GM11168 (cell line): ENCODE measurements at regions not wholly inside any gene's neighbourhood (a gene's known extent, or its start where the extent isn't known, plus 50 kb on each side); places are given as distances from the start of the nearest gene placed in this dataset.

ENCODE experiments used
- in situ Hi-C: fragments of 300-500 bp; cut with MboI; formaldehyde crosslinking; loops from one replicate; pipeline ENCODE4 v1.12.0; 2022; ENCODE audit warnings: low sequenced_read_pairs; ENCODE audit not compliant: unreplicated experiment

GRCh38 chr7:49333180-49333881 is 409.0 kb downstream of the CDC14C start:
- in situ Hi-C loops, result no loop called here

- in situ Hi-C loops, result no loop called here
Measured at GRCh38 chr7:49341849-49342248, 417.5 kb downstream of the CDC14C start.

- in situ Hi-C loops, result no loop called here
Measured at GRCh38 chr7:49344556-49344955, 420.2 kb downstream of the CDC14C start.

GRCh38 chr7:49346195-49346899 is 422.0 kb downstream of the CDC14C start:
- in situ Hi-C loops, result no loop called here

GRCh38 chr7:49367072-49367471 is 406.4 kb upstream of the VWC2 start:
- in situ Hi-C loops, result no loop called here

- in situ Hi-C loops, result no loop called here
Measured at GRCh38 chr7:49371771-49372170, 401.7 kb upstream of the VWC2 start.

GRCh38 chr7:49376817-49377375 is 396.5 kb upstream of the VWC2 start:
- in situ Hi-C loops, result no loop called here

- in situ Hi-C loops, result no loop called here
Measured at GRCh38 chr7:49386792-49387191, 386.6 kb upstream of the VWC2 start.

- in situ Hi-C loops, result no loop called here
Measured at GRCh38 chr7:49389871-49390479, 383.5 kb upstream of the VWC2 start.

GRCh38 chr7:49396229-49396628 is 377.2 kb upstream of the VWC2 start:
- in situ Hi-C loops, result no loop called here

- in situ Hi-C loops, result no loop called here
Measured at GRCh38 chr7:49397750-49398149, 375.7 kb upstream of the VWC2 start.

GRCh38 chr7:49398236-49398635 is 375.2 kb upstream of the VWC2 start:
- in situ Hi-C loops, result no loop called here

GRCh38 chr7:49398746-49399145 is 374.7 kb upstream of the VWC2 start:
- in situ Hi-C loops, result no loop called here

- in situ Hi-C loops, result no loop called here
Measured at GRCh38 chr7:49400891-49401550, 372.4 kb upstream of the VWC2 start.

GRCh38 chr7:49403844-49404243 is 369.6 kb upstream of the VWC2 start:
- in situ Hi-C loops, result no loop called here

GRCh38 chr7:49407205-49407604 is 366.2 kb upstream of the VWC2 start:
- in situ Hi-C loops, result no loop called here

- in situ Hi-C loops, result no loop called here
Measured at GRCh38 chr7:49417034-49417433, 356.4 kb upstream of the VWC2 start.

GRCh38 chr7:49418963-49419362 is 354.5 kb upstream of the VWC2 start:
- in situ Hi-C loops, result no loop called here

GRCh38 chr7:49422564-49422963 is 350.9 kb upstream of the VWC2 start:
- in situ Hi-C loops, result no loop called here

- in situ Hi-C loops, result no loop called here
Measured at GRCh38 chr7:49424109-49424508, 349.3 kb upstream of the VWC2 start.
